ENCODE measurements at regions not wholly inside any gene's neighbourhood (a gene's known extent, or its start where the extent isn't known, plus 50 kb on each side); places are given as distances from the start of the nearest gene placed in this dataset.

GRCh38 chr7:119482671-119483070 lies 790.3 kb upstream of the KCND2 start:
- no peaks in the 10 kb centered on the region for H3K36me3 ChIP-seq (ENCODE audit: insufficient read depth, low read length)
- H3K9ac ChIP-seq (ENCODE audit: low read depth, low read length, poor library complexity, severe bottlenecking): no peak overlapping the region
- H3K27me3 ChIP-seq (ENCODE audit: insufficient read depth, low read length, poor library complexity, severe bottlenecking): no peaks in the 10 kb centered on the region
- H3F3A ChIP-seq (ENCODE audit: low read depth): no peaks in the 10 kb centered on the region
- no peaks in the 10 kb centered on the region for H3K4me1 ChIP-seq (ENCODE audit: insufficient read depth, low read length, poor library complexity, severe bottlenecking)
- H3K9me2 ChIP-seq (replicated peaks; ENCODE audit: low read depth, low read length): no peaks in the 10 kb centered on the region
- TF ChIP-seq, protein P1, sequence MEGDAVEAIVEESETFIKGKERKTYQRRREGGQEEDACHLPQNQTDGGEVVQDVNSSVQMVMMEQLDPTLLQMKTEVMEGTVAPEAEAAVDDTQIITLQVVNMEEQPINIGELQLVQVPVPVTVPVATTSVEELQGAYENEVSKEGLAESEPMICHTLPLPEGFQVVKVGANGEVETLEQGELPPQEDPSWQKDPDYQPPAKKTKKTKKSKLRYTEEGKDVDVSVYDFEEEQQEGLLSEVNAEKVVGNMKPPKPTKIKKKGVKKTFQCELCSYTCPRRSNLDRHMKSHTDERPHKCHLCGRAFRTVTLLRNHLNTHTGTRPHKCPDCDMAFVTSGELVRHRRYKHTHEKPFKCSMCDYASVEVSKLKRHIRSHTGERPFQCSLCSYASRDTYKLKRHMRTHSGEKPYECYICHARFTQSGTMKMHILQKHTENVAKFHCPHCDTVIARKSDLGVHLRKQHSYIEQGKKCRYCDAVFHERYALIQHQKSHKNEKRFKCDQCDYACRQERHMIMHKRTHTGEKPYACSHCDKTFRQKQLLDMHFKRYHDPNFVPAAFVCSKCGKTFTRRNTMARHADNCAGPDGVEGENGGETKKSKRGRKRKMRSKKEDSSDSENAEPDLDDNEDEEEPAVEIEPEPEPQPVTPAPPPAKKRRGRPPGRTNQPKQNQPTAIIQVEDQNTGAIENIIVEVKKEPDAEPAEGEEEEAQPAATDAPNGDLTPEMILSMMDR (conservative IDR thresholded peaks at IDR 0.05; ENCODE audit: low read length): no peak
- TF ChIP-seq EZH2phosphoT487 (IDR thresholded peaks at IDR 0.05; ENCODE audit: borderline replicate concordance): no peak
- H3K79me2 ChIP-seq (ENCODE audit: insufficient read depth, low read length): no peaks in the 10 kb centered on the region
- H2AFZ ChIP-seq (ENCODE audit: low read length): no peak overlapping the region
- H4K20me1 ChIP-seq (ENCODE audit: insufficient read depth, low read length, poor library complexity, severe bottlenecking): no peaks in the 10 kb centered on the region
- no peak overlapping the region for H3K4me2 ChIP-seq (ENCODE audit: low read depth, low read length, poor library complexity, severe bottlenecking)
- no peak overlapping the region for H3K4me3 ChIP-seq (ENCODE audit: low read length, poor library complexity, severe bottlenecking)
- no peaks in the 10 kb centered on the region for H3K9me3 ChIP-seq (ENCODE audit: insufficient read depth, low read depth, low read length)

DNA sequence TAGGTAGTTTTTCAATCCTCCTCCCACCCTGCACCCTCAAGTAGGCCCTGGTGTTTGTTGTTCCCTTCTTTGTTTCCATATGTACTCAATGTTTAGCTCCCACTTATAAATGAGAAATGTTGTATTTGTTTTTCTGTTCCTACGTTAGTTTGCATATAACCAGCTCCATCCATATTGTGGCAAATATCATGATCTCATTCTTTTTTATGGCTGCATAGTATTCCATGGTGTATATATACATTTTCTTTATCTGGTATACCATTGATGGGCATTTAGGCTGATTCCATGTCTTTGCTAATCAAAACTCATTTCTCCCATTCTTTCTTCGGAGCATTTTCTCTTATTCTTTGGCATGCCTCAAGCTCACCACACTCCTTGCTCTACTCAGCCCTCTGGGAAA lies 789.6 kb upstream of the KCND2 start:
- Histone ChIP-seq H4K20me1 (ENCODE audit: insufficient read depth, low read length, poor library complexity, severe bottlenecking) (no peaks in the 10 kb centered on the region), H3K9ac (ENCODE audit: low read depth, low read length, poor library complexity, severe bottlenecking) (no peak overlapping the region), H3K36me3 (ENCODE audit: insufficient read depth, low read length) (no peaks in the 10 kb centered on the region), H3K9me2 (replicated peaks; ENCODE audit: low read depth, low read length) (no peaks in the 10 kb centered on the region), H2AFZ (ENCODE audit: low read length) (no peak overlapping the region), H3F3A (ENCODE audit: low read depth) (no peaks in the 10 kb centered on the region), H3K79me2 (ENCODE audit: insufficient read depth, low read length) (no peaks in the 10 kb centered on the region), H3K4me3 (ENCODE audit: low read length, poor library complexity, severe bottlenecking) (no peak overlapping the region), H3K9me3 (ENCODE audit: insufficient read depth, low read depth, low read length) (no peaks in the 10 kb centered on the region), H3K4me2 (ENCODE audit: low read depth, low read length, poor library complexity, severe bottlenecking) (no peak overlapping the region), H3K4me1 (ENCODE audit: insufficient read depth, low read length, poor library complexity, severe bottlenecking) (no peaks in the 10 kb centered on the region), H3K27me3 (ENCODE audit: insufficient read depth, low read length, poor library complexity, severe bottlenecking) (no peaks in the 10 kb centered on the region)
- TF ChIP-seq, protein P1 (conservative IDR thresholded peaks at IDR 0.05; ENCODE audit: low read length): no peak
- TF ChIP-seq EZH2phosphoT487 (IDR thresholded peaks at IDR 0.05; ENCODE audit: borderline replicate concordance): no peak

DNA sequence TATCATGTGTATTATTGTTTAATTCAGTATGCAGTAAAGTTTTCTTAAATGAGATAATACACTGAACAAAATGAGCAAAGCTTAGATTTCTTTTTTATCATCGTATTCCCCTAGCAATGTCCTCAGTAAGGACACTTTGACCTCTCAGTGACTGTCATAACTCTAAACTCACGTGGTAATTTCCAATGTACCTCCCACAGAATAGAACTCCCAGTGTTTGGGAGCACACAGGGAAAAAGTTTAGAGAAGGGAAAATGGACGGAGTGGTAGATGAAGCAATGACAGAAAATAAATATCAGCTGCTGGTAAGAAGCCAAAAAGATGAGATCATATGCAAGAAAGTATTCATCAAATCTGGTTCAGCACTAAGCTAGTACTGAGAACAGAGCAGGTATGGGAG lies 758.6 kb upstream of the KCND2 start:
- H3K9me2 ChIP-seq (replicated peaks; ENCODE audit: low read depth, low read length): no peaks in the 10 kb centered on the region
- no peak overlapping the region for H2AFZ ChIP-seq (ENCODE audit: low read length)
- no peaks in the 10 kb centered on the region for H3K36me3 ChIP-seq (ENCODE audit: insufficient read depth, low read length)

More for the DNA sequence above, 758.6 kb upstream of the KCND2 start:
- H3K4me3 ChIP-seq (ENCODE audit: low read length, poor library complexity, severe bottlenecking): no peak overlapping the region
- TF ChIP-seq, protein P1 (conservative IDR thresholded peaks at IDR 0.05; ENCODE audit: low read length): no peak
- TF ChIP-seq EZH2phosphoT487 (IDR thresholded peaks at IDR 0.05; ENCODE audit: borderline replicate concordance): no peak
- H3K9me3 ChIP-seq (ENCODE audit: insufficient read depth, low read depth, low read length): 0 out of 2 replicates have a peak, but pooled peaks cover 4% of the 10 kb centered on the region
- no peaks in the 10 kb centered on the region for H3K27me3 ChIP-seq (ENCODE audit: insufficient read depth, low read length, poor library complexity, severe bottlenecking)
- H4K20me1 ChIP-seq (ENCODE audit: insufficient read depth, low read length, poor library complexity, severe bottlenecking): no peaks in the 10 kb centered on the region
- H3K4me2 ChIP-seq (ENCODE audit: low read depth, low read length, poor library complexity, severe bottlenecking): no peak overlapping the region
- H3K79me2 ChIP-seq (ENCODE audit: insufficient read depth, low read length): no peaks in the 10 kb centered on the region
- no peaks in the 10 kb centered on the region for H3F3A ChIP-seq (ENCODE audit: low read depth)
- no peak overlapping the region for H3K9ac ChIP-seq (ENCODE audit: low read depth, low read length, poor library complexity, severe bottlenecking)
- H3K4me1 ChIP-seq (ENCODE audit: insufficient read depth, low read length, poor library complexity, severe bottlenecking): no peaks in the 10 kb centered on the region

Measured in Loucy (cell line).